ENCODE measurements at regions not wholly inside any gene's neighbourhood (a gene's known extent, or its start where the extent isn't known, plus 50 kb on each side); places are given as distances from the start of the nearest gene placed in this dataset.

GRCh38 chr2:41484858-41485234 is 563.0 kb upstream of the PKDCC start:
- H3K4me1 ChIP-seq (ENCODE audit: insufficient read depth), result peaks cover 1% of the 10 kb centered on the region
- no peak overlapping the region for H3K27ac ChIP-seq
- H3K36me3 ChIP-seq, result no peaks in the 10 kb centered on the region
- no peaks in the 10 kb centered on the region for H3K27me3 ChIP-seq
- H3K4me3 ChIP-seq, result no peak overlapping the region
- H3K9me3 ChIP-seq, result no peaks in the 10 kb centered on the region
- no peak for DNase-seq
- intact Hi-C loops (cut with DNase I), result no loop called here
- no peak for TF ChIP-seq EP300 (IDR thresholded peaks at IDR 0.05)
- TF ChIP-seq POLR2A (IDR thresholded peaks at IDR 0.05), result no peak
- TF ChIP-seq, protein P1, sequence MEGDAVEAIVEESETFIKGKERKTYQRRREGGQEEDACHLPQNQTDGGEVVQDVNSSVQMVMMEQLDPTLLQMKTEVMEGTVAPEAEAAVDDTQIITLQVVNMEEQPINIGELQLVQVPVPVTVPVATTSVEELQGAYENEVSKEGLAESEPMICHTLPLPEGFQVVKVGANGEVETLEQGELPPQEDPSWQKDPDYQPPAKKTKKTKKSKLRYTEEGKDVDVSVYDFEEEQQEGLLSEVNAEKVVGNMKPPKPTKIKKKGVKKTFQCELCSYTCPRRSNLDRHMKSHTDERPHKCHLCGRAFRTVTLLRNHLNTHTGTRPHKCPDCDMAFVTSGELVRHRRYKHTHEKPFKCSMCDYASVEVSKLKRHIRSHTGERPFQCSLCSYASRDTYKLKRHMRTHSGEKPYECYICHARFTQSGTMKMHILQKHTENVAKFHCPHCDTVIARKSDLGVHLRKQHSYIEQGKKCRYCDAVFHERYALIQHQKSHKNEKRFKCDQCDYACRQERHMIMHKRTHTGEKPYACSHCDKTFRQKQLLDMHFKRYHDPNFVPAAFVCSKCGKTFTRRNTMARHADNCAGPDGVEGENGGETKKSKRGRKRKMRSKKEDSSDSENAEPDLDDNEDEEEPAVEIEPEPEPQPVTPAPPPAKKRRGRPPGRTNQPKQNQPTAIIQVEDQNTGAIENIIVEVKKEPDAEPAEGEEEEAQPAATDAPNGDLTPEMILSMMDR (IDR thresholded peaks at IDR 0.05), result no peak

GRCh38 chr2:41486948-41487347 is 560.9 kb upstream of the PKDCC start:
- no peaks in the 10 kb centered on the region for H3K27me3 ChIP-seq

DNA sequence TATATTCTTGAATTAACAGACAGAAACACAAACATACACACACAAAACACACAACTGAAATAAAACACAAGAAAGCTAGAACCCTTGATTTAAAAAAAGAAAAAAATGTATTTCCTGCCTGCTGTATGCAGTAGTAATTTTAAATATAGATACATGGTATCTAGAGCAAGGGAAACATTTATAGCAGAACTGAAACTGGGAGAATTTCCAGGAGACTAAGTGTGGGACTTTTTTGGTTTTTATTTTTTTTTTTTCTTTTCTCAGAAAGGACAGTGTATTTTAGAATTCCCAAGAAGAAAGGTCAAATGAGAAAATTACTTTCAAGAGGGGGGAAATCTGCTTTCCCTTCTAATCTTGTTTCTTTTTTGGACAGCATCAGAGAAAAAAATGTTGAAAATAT is 558.9 kb upstream of the PKDCC start:
- H3K27me3 ChIP-seq, result no peaks in the 10 kb centered on the region
- H3K4me3 ChIP-seq, result no peak overlapping the region
- H3K9me3 ChIP-seq, result peaks cover 0 to 5% of the 10 kb centered on the region in 2 donors
- no peak overlapping the region for H3K27ac ChIP-seq
- H3K36me3 ChIP-seq, result no peaks in the 10 kb centered on the region
- peaks cover 1% of the 10 kb centered on the region for H3K4me1 ChIP-seq (ENCODE audit: insufficient read depth)
- intact Hi-C loops (cut with DNase I), result no loop called here
- TF ChIP-seq, protein P1 (IDR thresholded peaks at IDR 0.05), result no peak
- TF ChIP-seq POLR2A (IDR thresholded peaks at IDR 0.05), result no peak
- no peak for TF ChIP-seq EP300 (IDR thresholded peaks at IDR 0.05)
- DNase-seq, result no peak

More at GRCh38 chr2:41486948-41487347, 560.9 kb upstream of the PKDCC start:
- no peak overlapping the region for H3K4me3 ChIP-seq
- H3K36me3 ChIP-seq, result no peaks in the 10 kb centered on the region
- TF ChIP-seq POLR2A (IDR thresholded peaks at IDR 0.05) (no peak), EP300 (IDR thresholded peaks at IDR 0.05) (no peak)
- TF ChIP-seq, protein P1 (IDR thresholded peaks at IDR 0.05), result no peak
- intact Hi-C loops (cut with DNase I), result no loop called here
- H3K4me1 ChIP-seq (ENCODE audit: insufficient read depth), result peaks cover 1% of the 10 kb centered on the region
- H3K27ac ChIP-seq, result no peak overlapping the region
- H3K9me3 ChIP-seq, result no peaks in the 10 kb centered on the region
- no peak for DNase-seq

DNA sequence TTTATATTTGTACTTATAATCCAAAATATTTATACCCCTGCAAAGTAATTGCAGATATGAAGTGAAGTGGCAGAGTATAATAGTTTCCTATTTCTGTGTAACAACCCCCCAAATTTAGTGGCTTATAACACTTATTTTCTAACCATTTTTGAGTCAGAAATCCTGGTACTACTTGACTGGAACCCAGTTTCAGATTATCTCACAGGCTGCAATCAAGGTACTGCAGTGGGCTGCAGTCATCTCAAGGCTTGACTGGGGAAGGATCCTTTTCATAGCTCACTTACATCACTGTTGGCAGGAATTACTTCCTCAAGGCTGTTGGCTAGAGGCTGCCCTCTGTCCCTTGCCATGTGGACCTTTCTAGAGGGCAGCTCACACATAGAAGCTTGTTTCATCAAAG is 558.2 kb upstream of the PKDCC start:
- TF ChIP-seq POLR2A (IDR thresholded peaks at IDR 0.05) (no peak), EP300 (IDR thresholded peaks at IDR 0.05) (no peak)
- TF ChIP-seq, protein P1 (IDR thresholded peaks at IDR 0.05), result no peak
- DNase-seq, result no peak
- intact Hi-C loops (cut with DNase I), result no loop called here

DNA sequence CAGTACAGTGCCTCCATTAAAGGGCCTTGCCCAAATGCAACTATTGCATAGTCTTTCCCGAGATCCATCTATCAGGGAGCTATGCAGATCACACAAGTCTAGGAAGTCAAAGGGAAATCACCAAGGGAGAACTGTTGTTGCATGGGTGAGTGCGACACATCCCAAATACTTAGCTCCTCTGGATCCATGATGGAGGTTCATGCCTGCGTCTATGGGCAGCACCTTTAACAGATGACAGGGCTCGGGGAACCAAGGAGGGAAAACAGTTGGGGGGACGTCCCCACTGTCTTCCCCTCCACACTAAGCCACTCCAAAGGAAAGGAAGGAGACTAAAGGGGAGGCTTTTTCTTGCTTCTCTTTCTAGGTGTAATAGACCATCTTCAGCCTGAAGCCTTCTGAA is 552.8 kb upstream of the PKDCC start:
- Histone ChIP-seq H3K27ac (no peak overlapping the region), H3K4me3 (no peak overlapping the region), H3K4me1 (ENCODE audit: insufficient read depth) (peaks cover 1% of the 10 kb centered on the region), H3K36me3 (no peaks in the 10 kb centered on the region), H3K27me3 (no peaks in the 10 kb centered on the region), H3K9me3 (peaks cover 0 to 17% of the 10 kb centered on the region in 2 donors)
- DNase-seq, result no peak
- intact Hi-C loops (cut with DNase I), result no loop called here
- TF ChIP-seq, protein P1 (IDR thresholded peaks at IDR 0.05), result no peak
- TF ChIP-seq EP300 (IDR thresholded peaks at IDR 0.05) (no peak), POLR2A (IDR thresholded peaks at IDR 0.05) (no peak)
- 69 to 75% (median 73%) methylated on average over 5 of the region's 5 CpGs for WGBS, 3 donors

More for the DNA sequence above, 558.2 kb upstream of the PKDCC start:
- Histone ChIP-seq H3K36me3 (no peaks in the 10 kb centered on the region), H3K4me3 (no peak overlapping the region), H3K9me3 (peaks cover 0 to 9% of the 10 kb centered on the region in 2 donors), H3K4me1 (ENCODE audit: insufficient read depth) (peaks cover 1% of the 10 kb centered on the region), H3K27me3 (no peaks in the 10 kb centered on the region), H3K27ac (no peak overlapping the region)
